Thymus (tissue), 11 donors: ENCODE measurements at regions not wholly inside any gene's neighbourhood (a gene's known extent, or its start where the extent isn't known, plus 50 kb on each side); places are given as distances from the start of the nearest gene placed in this dataset.
"Not testable (repeated sequence)": the region's sequence is repeated elsewhere in the genome, so short reads cannot be mapped to it uniquely, and the experiment has no call there.

ENCODE experiments used
- DNase-seq, 9 donors: peaks; one replicate each; pipeline ENCODE4 v3.0.0-alpha.2; 2013; ENCODE audit warnings: low spot score in 9 of 9, low read depth in 6 of 9, missing footprints in 1 of 9
- H3K27ac ChIP-seq, 2 donors: one replicate each; pipeline ENCODE4 v1.5.1; 2013; ENCODE audit warnings: control low read depth in 1 of 2, low read depth in 1 of 2, low read length in 1 of 2, mild to moderate bottlenecking in 1 of 2, moderate library complexity in 1 of 2
- H3K27me3 ChIP-seq, 2 donors: one replicate each; pipeline ENCODE4 v1.5.1; 2013; ENCODE audit warnings: low read length in 1 of 2; ENCODE audit not compliant: control insufficient read depth in 2 of 2, insufficient read depth in 1 of 2
- H3K36me3 ChIP-seq, 2 donors: one replicate each; pipeline ENCODE4 v1.5.1; 2013; ENCODE audit warnings: low read length in 1 of 2, mild to moderate bottlenecking in 1 of 2, moderate library complexity in 1 of 2; ENCODE audit not compliant: control insufficient read depth in 2 of 2, insufficient read depth in 2 of 2
- H3K4me1 ChIP-seq, 2 donors: one replicate each; pipeline ENCODE4 v1.5.1; 2013; ENCODE audit warnings: low read length in 2 of 2; ENCODE audit not compliant: control insufficient read depth in 2 of 2, insufficient read depth in 2 of 2
- H3K4me3 ChIP-seq, 2 donors: one replicate each; pipeline ENCODE4 v1.5.1; 2013; ENCODE audit warnings: low read length in 2 of 2, control low read depth in 1 of 2, mild to moderate bottlenecking in 1 of 2
- H3K9me3 ChIP-seq, 2 donors: one replicate each; pipeline ENCODE4 v1.5.1; 2013; ENCODE audit warnings: low read length in 1 of 2, mild to moderate bottlenecking in 1 of 2; ENCODE audit not compliant: control insufficient read depth in 2 of 2, insufficient read depth in 1 of 2
- WGBS: extraction: QIAGEN DNeasy Blood & Tissue Kit; methylation state at CpG from one replicate; pipeline ENCODE4 v1.1.7; 2013; 5-methylcytosine and 5-hydroxymethylcytosine counted together
- donor health status: healthy.

DNA sequence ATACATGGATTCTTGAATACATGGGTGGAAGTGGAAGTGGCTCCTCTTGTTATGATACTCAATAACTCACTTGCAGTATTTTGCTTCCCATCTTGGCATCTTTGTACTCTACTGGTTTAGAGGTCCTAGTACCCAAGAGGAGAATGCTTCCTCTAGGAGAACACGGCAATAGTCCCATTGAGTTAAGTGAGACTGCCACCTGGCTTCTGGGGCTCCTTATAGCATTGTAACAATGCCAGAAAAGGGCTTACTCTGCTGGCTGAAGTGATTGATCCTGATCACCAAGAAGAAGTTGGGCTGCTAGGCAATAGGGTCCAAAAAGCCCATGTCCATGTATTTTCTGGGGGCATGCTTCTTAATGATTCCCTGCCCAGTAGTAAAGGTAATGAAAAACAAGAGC lies 627.6 kb upstream of the SGCD start:
- no peaks in the 10 kb centered on the region for H3K9me3 ChIP-seq
- no peak overlapping the region for H3K27ac ChIP-seq
- no peaks in the 10 kb centered on the region for H3K36me3 ChIP-seq
- WGBS = 52% methylated on average over 1 of the region's 1 CpG
- H3K27me3 ChIP-seq = no peaks in the 10 kb centered on the region
- H3K4me3 ChIP-seq = no peak overlapping the region
- no peaks in the 10 kb centered on the region for H3K4me1 ChIP-seq
- no peak for DNase-seq

- H3K4me3 ChIP-seq = no peak overlapping the region
- WGBS = 51% methylated on average over 3 of the region's 3 CpGs
- H3K27me3 ChIP-seq = no peaks in the 10 kb centered on the region
- no peaks in the 10 kb centered on the region for H3K4me1 ChIP-seq
- H3K9me3 ChIP-seq = no peaks in the 10 kb centered on the region
- no peak overlapping the region for H3K27ac ChIP-seq
- DNase-seq = no peak
- no peaks in the 10 kb centered on the region for H3K36me3 ChIP-seq
These were observed 626.6 kb upstream of the SGCD start for GRCh38 chr5:155700333-155700732.

- no peak overlapping the region for H3K4me3 ChIP-seq
- 85% methylated on average over 1 of the region's 1 CpG for WGBS
- no peak for DNase-seq
- H3K4me1 ChIP-seq = no peaks in the 10 kb centered on the region
- H3K27ac ChIP-seq = no peak overlapping the region
- H3K36me3 ChIP-seq = no peaks in the 10 kb centered on the region
- H3K9me3 ChIP-seq = no peaks in the 10 kb centered on the region
- H3K27me3 ChIP-seq = no peaks in the 10 kb centered on the region
These were observed 615.1 kb upstream of the SGCD start for GRCh38 chr5:155711882-155712281.

DNA sequence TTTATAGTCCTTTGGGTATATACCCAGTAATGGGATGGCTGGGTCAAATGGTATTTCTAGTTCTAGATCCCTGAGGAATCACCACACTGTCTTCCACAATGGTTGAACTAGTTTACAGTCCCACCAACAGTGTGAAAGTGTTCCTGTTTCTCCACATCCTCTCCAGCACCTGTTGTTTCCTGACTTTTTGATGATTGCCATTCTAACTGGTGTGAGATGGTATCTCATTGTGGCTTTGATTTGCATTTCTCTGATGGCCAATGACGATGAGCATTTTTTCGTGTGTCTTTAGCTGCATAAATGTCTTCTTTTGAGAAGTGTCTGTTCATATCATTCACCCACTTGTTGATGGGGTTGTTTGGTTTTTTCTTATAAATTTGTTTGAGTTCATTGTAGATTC lies 612.5 kb upstream of the SGCD start:
- H3K9me3 ChIP-seq = not testable (repeated sequence)

DNA sequence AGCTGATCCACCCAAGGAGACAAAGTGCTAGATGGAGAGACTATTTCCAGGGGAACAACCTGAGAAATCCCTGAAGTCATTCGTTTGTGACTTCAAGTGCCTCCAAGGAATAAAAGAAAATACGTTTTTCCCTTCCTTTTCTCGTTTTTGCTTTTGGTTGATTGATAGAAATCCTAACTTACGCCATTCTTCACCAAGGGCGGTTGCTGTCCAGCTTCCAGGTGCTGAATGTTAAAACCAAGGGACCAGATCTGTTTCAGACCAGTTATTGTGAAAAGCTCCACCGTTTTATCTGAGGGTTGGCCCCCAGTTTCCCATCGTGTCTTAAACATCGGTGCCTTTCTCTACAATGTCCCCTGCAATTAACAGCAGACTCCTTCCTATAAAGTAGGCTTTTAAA lies 600.7 kb upstream of the SGCD start:
- DNase-seq = peak in 1 of 9 donors; percentile 12
- Histone ChIP-seq H3K36me3 (no peaks in the 10 kb centered on the region), H3K9me3 (peaks cover 0 to 6% of the 10 kb centered on the region in 2 donors), H3K27ac (no peak overlapping the region), H3K4me1 (peaks cover 0 to 2% of the 10 kb centered on the region in 2 donors), H3K4me3 (no peak overlapping the region), H3K27me3 (peaks cover 33 to 46% of the 10 kb centered on the region in 2 donors)
- 11% methylated on average over 8 of the region's 8 CpGs for WGBS

More for the DNA sequence above, 612.5 kb upstream of the SGCD start:
- H3K27ac ChIP-seq, H3K4me1 ChIP-seq, H3K4me3 ChIP-seq, DNase-seq, H3K27me3 ChIP-seq, H3K36me3 ChIP-seq: not testable (repeated sequence)
- WGBS = 78% methylated on average over 2 of the region's 2 CpGs

DNA sequence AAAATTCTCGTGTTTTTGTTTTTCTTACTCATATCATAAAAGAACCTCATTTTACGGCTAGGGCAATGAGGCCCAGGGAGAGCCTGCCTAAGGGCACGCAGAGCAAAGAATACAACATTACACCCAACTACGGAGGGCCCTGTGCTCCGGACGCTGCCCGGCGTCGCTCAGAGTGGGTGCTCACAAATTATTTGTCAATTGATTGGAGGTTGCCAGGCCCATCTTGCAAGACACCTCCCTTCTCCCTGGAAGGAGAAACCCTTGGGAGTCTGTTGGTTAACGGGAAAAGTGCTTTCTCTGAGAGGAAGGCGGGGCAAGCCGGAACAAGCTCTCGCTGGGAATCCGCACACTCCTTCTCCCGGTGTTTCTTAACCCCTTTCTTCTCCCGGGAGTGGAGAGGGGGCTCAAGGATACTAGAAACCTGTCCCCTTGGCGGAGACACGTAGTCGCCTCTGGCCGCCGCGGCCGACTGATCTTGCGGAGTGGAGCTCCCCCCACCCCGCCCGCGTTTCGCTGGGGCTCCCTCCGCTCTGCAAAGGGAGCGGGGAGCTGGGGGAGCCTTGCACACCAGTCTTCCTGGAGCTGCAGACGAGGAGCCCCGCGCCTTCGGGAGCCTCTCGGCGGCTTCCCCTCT lies 599.3 kb upstream of the SGCD start:
- peaks cover 33 to 49% of the 10 kb centered on the region in 2 donors for H3K27me3 ChIP-seq
- H3K4me3 ChIP-seq = no peak overlapping the region
- H3K36me3 ChIP-seq = no peaks in the 10 kb centered on the region
- H3K9me3 ChIP-seq = peaks cover 0 to 6% of the 10 kb centered on the region in 2 donors
- 10% methylated on average over 36 of the region's 36 CpGs for WGBS
- peaks cover 0 to 2% of the 10 kb centered on the region in 2 donors for H3K4me1 ChIP-seq
- no peak for DNase-seq
- no peak overlapping the region for H3K27ac ChIP-seq

- Histone ChIP-seq H3K4me1 (peaks cover 0 to 2% of the 10 kb centered on the region in 2 donors), H3K4me3 (no peak overlapping the region), H3K27ac (no peak overlapping the region), H3K9me3 (peaks cover 0 to 6% of the 10 kb centered on the region in 2 donors), H3K27me3 (peaks cover 33 to 49% of the 10 kb centered on the region in 2 donors), H3K36me3 (no peaks in the 10 kb centered on the region)
- WGBS = 3% methylated on average over 83 of the region's 83 CpGs
- no peak for DNase-seq
These were observed 598.7 kb upstream of the SGCD start for GRCh38 chr5:155728146-155728856.

DNA sequence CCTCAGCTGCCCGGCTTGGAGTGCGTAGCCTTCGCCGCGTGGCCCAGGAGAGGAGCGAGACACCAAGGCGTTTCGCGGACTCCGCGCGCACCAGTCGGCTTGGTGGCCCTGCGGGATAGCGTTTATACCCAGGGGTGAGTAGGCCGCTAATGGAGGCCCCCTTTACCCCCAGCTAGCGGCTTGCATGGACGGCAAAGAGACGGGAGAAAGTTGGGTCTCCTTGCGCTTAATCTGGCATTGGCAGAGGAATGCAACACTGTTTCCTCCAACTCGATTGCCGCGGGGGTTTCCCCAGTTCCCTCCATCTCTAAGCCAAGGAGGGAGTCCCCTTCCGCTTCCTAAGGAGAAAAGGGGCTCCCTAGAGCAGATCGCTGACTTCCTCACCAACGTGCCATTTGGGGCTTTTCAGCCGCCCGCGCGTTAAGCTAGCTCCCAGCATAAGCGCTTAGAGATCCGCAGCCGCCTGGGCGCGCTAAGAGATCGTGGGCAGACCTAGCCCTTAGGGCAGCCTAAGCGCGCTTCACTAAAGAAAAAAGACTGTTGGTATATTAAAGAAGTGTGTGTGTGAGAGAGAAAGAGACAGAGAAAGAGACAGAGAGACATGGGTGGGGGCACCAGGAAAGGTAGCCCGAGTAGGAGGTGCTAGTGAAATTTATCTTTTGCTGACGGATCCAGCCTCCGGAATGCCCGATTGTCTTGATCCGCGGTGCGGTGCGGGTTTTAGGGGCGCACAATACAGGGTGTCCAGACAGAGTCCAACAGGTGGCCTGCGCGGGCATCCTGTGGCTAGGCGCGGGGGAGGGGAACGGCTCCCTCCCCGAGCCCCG lies 597.9 kb upstream of the SGCD start:
- peaks cover 0 to 6% of the 10 kb centered on the region in 2 donors for H3K9me3 ChIP-seq
- WGBS = 8% methylated on average over 54 of the region's 54 CpGs
- peaks cover 0 to 2% of the 10 kb centered on the region in 2 donors for H3K4me1 ChIP-seq
- H3K4me3 ChIP-seq = no peak overlapping the region
- no peak overlapping the region for H3K27ac ChIP-seq
- DNase-seq = no peak
- H3K36me3 ChIP-seq = no peaks in the 10 kb centered on the region
- peaks cover 33 to 49% of the 10 kb centered on the region in 2 donors for H3K27me3 ChIP-seq

GRCh38 chr5:155729684-155730059 lies 597.3 kb upstream of the SGCD start:
- H3K36me3 ChIP-seq = no peaks in the 10 kb centered on the region
- no peak overlapping the region for H3K4me3 ChIP-seq
- H3K27me3 ChIP-seq = peaks cover 33 to 49% of the 10 kb centered on the region in 2 donors
- H3K4me1 ChIP-seq = peaks cover 0 to 2% of the 10 kb centered on the region in 2 donors
- DNase-seq = no peak
- H3K27ac ChIP-seq = no peak overlapping the region
- WGBS = 9% methylated on average over 13 of the region's 13 CpGs
- H3K9me3 ChIP-seq = peaks cover 0 to 6% of the 10 kb centered on the region in 2 donors
